ENCODE measurements at regions not wholly inside any gene's neighbourhood (a gene's known extent, or its start where the extent isn't known, plus 50 kb on each side); places are given as distances from the start of the nearest gene placed in this dataset.

GRCh38 chr15:94177112-94177511, 54.2 kb upstream of the MCTP2 start:
- no peak for DNase-seq (ENCODE audit: low spot score)

GRCh38 chr15:94175420-94175819, 55.9 kb upstream of the MCTP2 start:
- no peak for DNase-seq (ENCODE audit: low spot score)

GRCh38 chr15:94174399-94174802, 57.0 kb upstream of the MCTP2 start:
- DNase-seq (ENCODE audit: low spot score) = no peak

- DNase-seq (ENCODE audit: low spot score) = no peak
Measured at GRCh38 chr15:94168250-94168649, 63.1 kb upstream of the MCTP2 start.

GRCh38 chr15:94164971-94165370, 66.4 kb upstream of the MCTP2 start:
- DNase-seq (ENCODE audit: low spot score) = no peak

GRCh38 chr15:94164202-94164807, 67.1 kb upstream of the MCTP2 start:
- DNase-seq (ENCODE audit: low spot score) = peak; percentile 9

GRCh38 chr15:94162939-94163338, 68.4 kb upstream of the MCTP2 start:
- DNase-seq (ENCODE audit: low spot score) = no peak

- DNase-seq (ENCODE audit: low spot score) = no peak
Measured at GRCh38 chr15:94154255-94154654, 77.1 kb upstream of the MCTP2 start.

- no peak for DNase-seq (ENCODE audit: low spot score)
Measured at GRCh38 chr15:94145046-94145445, 86.3 kb upstream of the MCTP2 start.

GRCh38 chr15:94141802-94142201, 89.6 kb upstream of the MCTP2 start:
- DNase-seq (ENCODE audit: low spot score) = no peak

- no peak for DNase-seq (ENCODE audit: low spot score)
Measured at GRCh38 chr15:94135486-94136147, 95.7 kb upstream of the MCTP2 start.

GRCh38 chr15:94131875-94132274, 99.5 kb upstream of the MCTP2 start:
- no peak for DNase-seq (ENCODE audit: low spot score)

GRCh38 chr15:94130504-94130903, 100.9 kb upstream of the MCTP2 start:
- DNase-seq (ENCODE audit: low spot score) = no peak

GRCh38 chr15:94127006-94127405, 104.4 kb upstream of the MCTP2 start:
- no peak for DNase-seq (ENCODE audit: low spot score)

- no peak for DNase-seq (ENCODE audit: low spot score)
Measured at GRCh38 chr15:94125698-94126097, 105.7 kb upstream of the MCTP2 start.

GRCh38 chr15:94125156-94125555, 106.2 kb upstream of the MCTP2 start:
- no peak for DNase-seq (ENCODE audit: low spot score)

- no peak for DNase-seq (ENCODE audit: low spot score)
Measured at GRCh38 chr15:94122516-94122915, 108.8 kb upstream of the MCTP2 start.

- peak; percentile 76 for DNase-seq (ENCODE audit: low spot score)
Measured at GRCh38 chr15:94119923-94120775, 111.2 kb upstream of the MCTP2 start.

- peak; percentile 1 for DNase-seq (ENCODE audit: low spot score)
Measured at GRCh38 chr15:94119298-94119811, 112.0 kb upstream of the MCTP2 start.

GRCh38 chr15:94110476-94111130, 120.8 kb upstream of the MCTP2 start:
- no peak for DNase-seq (ENCODE audit: low spot score)

- no peak for DNase-seq (ENCODE audit: low spot score)
Measured at GRCh38 chr15:94107652-94108051, 123.7 kb upstream of the MCTP2 start.

- no peak for DNase-seq (ENCODE audit: low spot score)
Measured at GRCh38 chr15:94105760-94106159, 125.6 kb upstream of the MCTP2 start.

Data from putamen (tissue), 1 donor.